Fibroblast of villous mesenchyme (primary cell): ENCODE measurements at regions not wholly inside any gene's neighbourhood (a gene's known extent, or its start where the extent isn't known, plus 50 kb on each side); places are given as distances from the start of the nearest gene placed in this dataset.

ENCODE experiments used
- DNase-seq: peaks from one replicate; pipeline ENCODE4 v3.0.0-alpha.2; 2010; ENCODE audit warnings: low read depth
- H3K4me3 ChIP-seq: 2 replicates; pipeline ENCODE4 v1.5.1; 2011; ENCODE audit warnings: low read depth, mild to moderate bottlenecking, low read length
- CTCF ChIP-seq: IDR thresholded peaks from 2 replicates; pipeline ENCODE4 v1.5.1; 2012; ENCODE audit warnings: low read depth, mild to moderate bottlenecking, low read length; ENCODE audit not compliant: insufficient read depth

DNA sequence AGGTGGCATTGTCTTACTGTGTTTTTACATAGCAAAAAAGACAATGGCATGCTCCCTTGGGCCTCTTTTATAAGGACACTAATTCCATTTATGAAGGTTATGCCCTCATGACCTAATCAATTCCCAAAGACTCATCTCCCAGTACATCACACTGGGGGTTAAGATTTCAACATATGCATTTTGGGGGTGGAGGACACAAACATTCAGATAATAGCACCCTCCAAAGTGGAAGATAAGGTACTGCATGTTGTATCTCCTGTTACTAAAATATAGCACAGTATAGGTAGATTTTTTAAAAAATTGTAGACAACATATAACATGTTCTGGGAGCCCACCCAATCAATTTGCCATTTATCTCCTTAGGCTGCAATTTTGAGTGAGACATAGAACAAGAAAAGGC, 221.2 kb downstream of the LIG4 start:
- no peak overlapping the region for H3K4me3 ChIP-seq
- DNase-seq: no peak
- TF ChIP-seq CTCF: no peak

DNA sequence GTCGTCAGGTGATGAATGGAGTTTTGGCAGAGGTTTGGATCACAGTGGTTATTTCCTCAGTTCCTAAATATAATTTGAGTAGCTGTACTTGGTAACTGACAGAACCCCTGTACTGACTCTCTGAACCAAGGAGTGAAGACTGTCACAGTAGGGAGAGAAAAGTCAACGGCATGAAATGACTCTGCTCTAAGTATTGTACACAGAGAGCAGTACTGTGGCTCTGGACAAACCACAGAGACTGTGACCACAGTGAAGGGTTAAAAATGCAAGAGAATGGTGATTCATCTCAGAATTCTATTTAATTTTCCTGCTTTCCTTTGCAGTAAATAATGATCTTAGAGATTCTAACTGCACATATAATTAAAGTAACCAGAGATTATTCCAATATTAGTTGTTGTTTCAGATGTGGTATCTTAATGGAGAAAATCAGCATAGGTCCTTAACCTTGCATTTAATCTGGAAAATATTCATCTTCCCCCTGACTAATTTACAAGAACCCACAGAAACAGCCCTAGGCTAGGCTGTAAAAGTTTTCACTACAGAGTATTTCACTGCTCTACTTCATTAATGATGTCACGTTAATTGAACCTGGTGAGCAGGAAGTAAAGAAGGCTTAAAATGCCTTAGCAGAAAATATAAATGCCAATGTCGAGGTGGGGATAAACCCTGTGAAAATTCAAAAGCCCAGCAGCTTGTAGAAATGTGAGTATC, 221.9 kb downstream of the LIG4 start:
- H3K4me3 ChIP-seq: no peak overlapping the region
- no peak for TF ChIP-seq CTCF
- DNase-seq: no peak

DNA sequence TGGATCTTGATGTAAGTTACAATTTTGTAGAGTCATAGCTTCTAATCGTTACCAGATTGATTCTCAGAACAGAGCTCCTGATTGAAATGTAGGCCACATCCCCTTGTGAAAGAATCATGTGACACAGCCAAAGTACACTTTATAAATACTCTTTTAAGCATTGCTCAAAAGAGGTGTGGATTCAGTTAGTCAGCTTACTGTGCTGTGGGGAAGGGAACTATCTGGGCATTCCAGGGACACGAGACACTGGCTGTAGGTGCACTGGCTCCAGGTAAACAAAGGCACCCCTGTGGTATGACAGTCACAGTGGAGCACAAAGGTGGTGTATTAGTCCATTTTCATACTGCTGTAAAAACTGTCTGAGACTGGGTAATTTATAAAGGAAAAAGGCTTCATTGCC, 222.8 kb downstream of the LIG4 start:
- H3K4me3 ChIP-seq: no peak overlapping the region
- TF ChIP-seq CTCF: no peak
- DNase-seq: no peak

GRCh38 chr13:107977071-107977574, 238.2 kb downstream of the LIG4 start:
- no peak for TF ChIP-seq CTCF
- no peak overlapping the region for H3K4me3 ChIP-seq
- DNase-seq: no peak

- no peak for DNase-seq
- TF ChIP-seq CTCF: no peak
- no peak overlapping the region for H3K4me3 ChIP-seq
These were observed 238.7 kb downstream of the LIG4 start for GRCh38 chr13:107976628-107977027.

DNA sequence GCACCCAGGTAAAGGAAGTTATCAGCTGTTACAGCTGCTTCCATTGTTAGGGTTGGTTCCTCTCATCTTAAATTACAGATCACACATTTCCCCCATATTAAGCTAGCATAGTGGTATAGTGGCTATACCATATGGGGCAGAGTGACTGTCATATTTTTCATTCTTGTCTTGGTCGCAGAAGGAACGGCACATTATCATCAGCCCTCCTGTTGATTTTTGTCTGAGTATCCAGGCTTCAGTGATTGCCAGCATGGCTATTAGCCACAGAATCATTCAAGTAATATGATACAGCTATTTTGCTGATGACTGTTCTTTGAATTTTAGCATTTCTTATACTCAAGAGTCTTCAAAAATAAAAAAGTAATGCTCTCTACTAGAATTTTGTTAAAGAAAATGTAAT, 240.9 kb downstream of the LIG4 start:
- H3K4me3 ChIP-seq: no peak overlapping the region
- no peak for DNase-seq
- TF ChIP-seq CTCF: no peak

GRCh38 chr13:107969546-107969945, 245.8 kb downstream of the LIG4 start:
- no peak for TF ChIP-seq CTCF
- H3K4me3 ChIP-seq: no peak overlapping the region
- no peak for DNase-seq
